K562 (cell line): ENCODE measurements at regions not wholly inside any gene's neighbourhood (a gene's known extent, or its start where the extent isn't known, plus 50 kb on each side); places are given as distances from the start of the nearest gene placed in this dataset.

Experiments
- CREB1 ChIP-seq, 2 experiments: sonication (generic) in 1 of 2; formaldehyde crosslinking in 1 of 2; IDR thresholded peaks; 2 replicates each; pipeline versions ENCODE4 v1.6.1 to v1.8.0; 2012 to 2022; ENCODE audit warnings: inconsistent platforms in 1 of 2, mild to moderate bottlenecking in 1 of 2, missing genetic modification reagents in 1 of 2, moderate library complexity in 1 of 2
- CTCF ChIP-seq, 3 experiments: IDR thresholded peaks in 2 of 3; conservative IDR thresholded peaks in 1 of 3; 2 replicates each; pipeline ENCODE4 v1.5.1; 2011 to 2012; ENCODE audit warnings: low read length in 3 of 3, mild to moderate bottlenecking in 3 of 3, control low read depth in 2 of 3, improper control_type of control experiment in 1 of 3, inconsistent platforms in 1 of 3, low read depth in 1 of 3, mixed read lengths in 1 of 3, moderate library complexity in 1 of 3; ENCODE audit not compliant: insufficient read depth in 2 of 3
- FOS ChIP-seq: IDR thresholded peaks from 3 replicates; pipeline ENCODE4 v1.6.1; 2011; ENCODE audit not compliant: insufficient read length; ENCODE audit errors: extremely low read depth
- PML ChIP-seq: IDR thresholded peaks from 2 replicates; pipeline ENCODE4 v1.6.1; 2012; ENCODE audit warnings: low read length, inconsistent platforms
- POLR2AphosphoS2 ChIP-seq: IDR thresholded peaks from 2 replicates; pipeline ENCODE4 v1.6.1; 2012; ENCODE audit warnings: low read length, improper control_type of control experiment
- ZNF140 ChIP-seq: fragments of 250-450 bp; sonication (Bioruptor Pico); IDR thresholded peaks from 2 replicates; pipeline ENCODE4 v1.8.0; 2021; ENCODE audit warnings: moderate library complexity, mild to moderate bottlenecking, inconsistent platforms
- TF ChIP-seq, protein P1 (sequence below): fragments of 150-350 bp; conservative IDR thresholded peaks from 2 replicates; pipeline ENCODE4 v1.6.1; 2014; ENCODE audit warnings: low read length

- no peak for TF ChIP-seq POLR2AphosphoS2
- no peak for TF ChIP-seq ZNF140 (CRISPR knock-in tag)
- TF ChIP-seq, protein P1, sequence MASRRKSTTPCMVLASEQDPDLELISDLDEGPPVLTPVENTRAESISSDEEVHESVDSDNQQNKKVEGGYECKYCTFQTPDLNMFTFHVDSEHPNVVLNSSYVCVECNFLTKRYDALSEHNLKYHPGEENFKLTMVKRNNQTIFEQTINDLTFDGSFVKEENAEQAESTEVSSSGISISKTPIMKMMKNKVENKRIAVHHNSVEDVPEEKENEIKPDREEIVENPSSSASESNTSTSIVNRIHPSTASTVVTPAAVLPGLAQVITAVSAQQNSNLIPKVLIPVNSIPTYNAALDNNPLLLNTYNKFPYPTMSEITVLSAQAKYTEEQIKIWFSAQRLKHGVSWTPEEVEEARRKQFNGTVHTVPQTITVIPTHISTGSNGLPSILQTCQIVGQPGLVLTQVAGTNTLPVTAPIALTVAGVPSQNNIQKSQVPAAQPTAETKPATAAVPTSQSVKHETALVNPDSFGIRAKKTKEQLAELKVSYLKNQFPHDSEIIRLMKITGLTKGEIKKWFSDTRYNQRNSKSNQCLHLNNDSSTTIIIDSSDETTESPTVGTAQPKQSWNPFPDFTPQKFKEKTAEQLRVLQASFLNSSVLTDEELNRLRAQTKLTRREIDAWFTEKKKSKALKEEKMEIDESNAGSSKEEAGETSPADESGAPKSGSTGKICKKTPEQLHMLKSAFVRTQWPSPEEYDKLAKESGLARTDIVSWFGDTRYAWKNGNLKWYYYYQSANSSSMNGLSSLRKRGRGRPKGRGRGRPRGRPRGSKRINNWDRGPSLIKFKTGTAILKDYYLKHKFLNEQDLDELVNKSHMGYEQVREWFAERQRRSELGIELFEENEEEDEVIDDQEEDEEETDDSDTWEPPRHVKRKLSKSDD: no peak
- TF ChIP-seq CREB1 (IDR thresholded peaks at IDR 0.05): no peak
- TF ChIP-seq CREB1 (CRISPR knock-in tag; IDR thresholded peaks at IDR 0.05): no peak
- TF ChIP-seq PML: no peak
- TF ChIP-seq FOS: no peak
- no peak for TF ChIP-seq CTCF (IDR thresholded peaks at IDR 0.05 in 2 of 3, conservative IDR thresholded peaks at IDR 0.05 in 1 of 3; ENCODE audit: insufficient read depth in 2 of 3, low read depth in 1 of 3, low read length in 3 of 3)
Observed at GRCh38 chr14:97592341-97592980, 795.3 kb downstream of the VRK1 start.
